IMR-90 (cell line): ENCODE measurements at regions not wholly inside any gene's neighbourhood (a gene's known extent, or its start where the extent isn't known, plus 50 kb on each side); places are given as distances from the start of the nearest gene placed in this dataset.

ENCODE experiments used
- ATAC-seq: fragments of 200-7000 bp; cut with Tn5 transposase; 2 replicates; pipeline ENCODE4 v1.9.1; 2020; ENCODE audit warnings: low read depth, mild to moderate bottlenecking, moderate library complexity
- BruUV-seq: library from RNA; stranded (reverse); fragments of 400-500 nt; replicated peaks from 2 replicates; lab custom pipeline; 2021; lab: Mats Ljungman, UMichigan
- CTCF ChIA-PET: fragments of 300-600 bp; formaldehyde crosslinking; extraction: SDS; loops from one replicate; lab custom pipeline; 2021; ENCODE audit warnings: antibody characterized with exemption; lab: Yijun Ruan, JAX
- POLR2A ChIA-PET: fragments of 300-600 bp; sonication (Branson Sonifier 250); formaldehyde crosslinking; loops from one replicate; lab custom pipeline; 2022; ENCODE audit warnings: antibody characterized with exemption; ENCODE audit not compliant: unreplicated experiment; lab: Charles Lee
- DNase-seq: peaks from one replicate; pipeline ENCODE4 v3.0.0; 2013
- H2AFZ ChIP-seq: replicated peaks from 2 replicates; pipeline ENCODE3; 2013; ENCODE audit warnings: low read length, mild to moderate bottlenecking; ENCODE audit not compliant: poor library complexity
- H2AK5ac ChIP-seq: 2 replicates; pipeline ENCODE4 v1.6.1; 2013; ENCODE audit warnings: low read depth, low read length, inconsistent platforms
- H2AK9ac ChIP-seq: replicated peaks from 2 replicates; pipeline ENCODE3; 2013; ENCODE audit warnings: mild to moderate bottlenecking, low read depth, low read length, moderate library complexity; ENCODE audit not compliant: poor library complexity
- H2BK120ac ChIP-seq: 2 replicates; pipeline ENCODE4 v1.6.1; 2013; ENCODE audit warnings: low read depth, low read length, inconsistent platforms
- H2BK15ac ChIP-seq: 3 replicates; pipeline ENCODE4 v1.6.1; 2013; ENCODE audit warnings: low read depth, low read length, inconsistent platforms
- H2BK20ac ChIP-seq: 2 replicates; pipeline ENCODE4 v1.6.1; 2013; ENCODE audit warnings: low read depth, mild to moderate bottlenecking, inconsistent platforms, low read length, moderate library complexity
- H2BK5ac ChIP-seq: 2 replicates; pipeline ENCODE4 v1.6.1; 2013; ENCODE audit warnings: mild to moderate bottlenecking, low read depth, low read length, inconsistent platforms; ENCODE audit not compliant: poor library complexity, severe bottlenecking
- H3K14ac ChIP-seq: replicated peaks from 2 replicates; pipeline ENCODE4 v1.6.1; 2013; ENCODE audit warnings: low read depth, low read length, inconsistent platforms
- H3K18ac ChIP-seq: 2 replicates; pipeline ENCODE4 v1.6.1; 2013; ENCODE audit warnings: low read depth, low read length, control low read depth
- H3K23ac ChIP-seq: 2 replicates; pipeline ENCODE4 v1.6.1; 2013; ENCODE audit warnings: low read depth, low read length, inconsistent platforms
- H3K27ac ChIP-seq: 2 replicates; pipeline ENCODE4 v1.5.1; 2013; ENCODE audit warnings: mild to moderate bottlenecking, control low read depth, low read length; ENCODE audit not compliant: insufficient read depth
- H3K27me3 ChIP-seq: 2 replicates; pipeline ENCODE4 v1.6.1; 2013; ENCODE audit warnings: low read length; ENCODE audit not compliant: control insufficient read depth, insufficient read depth
- H3K36me3 ChIP-seq: 2 replicates; pipeline ENCODE4 v1.6.1; 2013; ENCODE audit warnings: low read length, mixed read lengths; ENCODE audit not compliant: control insufficient read depth, insufficient read depth
- H3K4ac ChIP-seq: 2 replicates; pipeline ENCODE4 v1.6.1; 2013; ENCODE audit warnings: low read depth, low read length, inconsistent platforms
- H3K4me1 ChIP-seq: 2 replicates; pipeline ENCODE4 v1.6.1; 2013; ENCODE audit warnings: low read length, mixed read lengths; ENCODE audit not compliant: control insufficient read depth, insufficient read depth
- H3K4me2 ChIP-seq: 2 replicates; pipeline ENCODE4 v1.6.1; 2013; ENCODE audit warnings: low read depth, mild to moderate bottlenecking, control low read depth, low read length, moderate library complexity
- H3K4me3 ChIP-seq: 2 replicates; pipeline ENCODE4 v1.5.1; 2013; ENCODE audit warnings: low read depth, mild to moderate bottlenecking, control low read depth, low read length, moderate library complexity; ENCODE audit not compliant: insufficient read depth
- H3K56ac ChIP-seq: 2 replicates; pipeline ENCODE4 v1.6.1; 2013; ENCODE audit warnings: low read length, inconsistent platforms; ENCODE audit not compliant: insufficient read depth; ENCODE audit errors: extremely low read depth
- H3K79me1 ChIP-seq, 2 experiments: 2 replicates each; pipeline ENCODE4 v1.6.1; 2013; ENCODE audit warnings: low read length in 2 of 2, inconsistent platforms in 1 of 2, low read depth in 1 of 2
- H3K9ac ChIP-seq: 2 replicates; pipeline ENCODE4 v1.6.1; 2013; ENCODE audit warnings: low read depth, low read length, control low read depth
- H3K9me1 ChIP-seq: 2 replicates; pipeline ENCODE4 v1.6.1; 2013; ENCODE audit warnings: low read length, inconsistent platforms; ENCODE audit not compliant: insufficient read depth
- H3K9me3 ChIP-seq: 2 replicates; pipeline ENCODE4 v1.6.1; 2013; ENCODE audit warnings: low read length; ENCODE audit not compliant: control insufficient read depth, insufficient read depth
- H4K20me1 ChIP-seq: 2 replicates; pipeline ENCODE4 v1.6.1; 2013; ENCODE audit warnings: low read length, inconsistent platforms; ENCODE audit not compliant: insufficient read depth
- H4K5ac ChIP-seq: 2 replicates; pipeline ENCODE4 v1.6.1; 2013; ENCODE audit warnings: mild to moderate bottlenecking, low read depth, low read length, control low read depth
- H4K8ac ChIP-seq, 2 experiments: 2 replicates each; pipeline ENCODE4 v1.6.1; 2013; ENCODE audit warnings: low read depth in 2 of 2, low read length in 2 of 2, control low read depth in 1 of 2, inconsistent platforms in 1 of 2
- H4K91ac ChIP-seq: 2 replicates; pipeline ENCODE4 v1.6.1; 2013; ENCODE audit warnings: low read depth, low read length, inconsistent platforms; ENCODE audit not compliant: insufficient read depth
- BHLHE40 ChIP-seq: fragments of 150-350 bp; IDR thresholded peaks from 2 replicates; pipeline ENCODE4 v1.6.1; 2016; ENCODE audit warnings: mild to moderate bottlenecking, low read depth, low read length
- CHD1 ChIP-seq: IDR thresholded peaks from 2 replicates; pipeline ENCODE4 v1.6.1; 2012; ENCODE audit warnings: low read depth, low read length, improper control_type of control experiment
- FOS ChIP-seq: fragments of 150-350 bp; IDR thresholded peaks from 2 replicates; pipeline ENCODE4 v1.6.1; 2016; ENCODE audit warnings: low read depth, low read length
- NFE2L2 ChIP-seq: fragments of 150-350 bp; IDR thresholded peaks from 2 replicates; pipeline ENCODE4 v1.6.1; 2016; ENCODE audit warnings: low read depth, mild to moderate bottlenecking, low read length
- RCOR1 ChIP-seq: IDR thresholded peaks from 2 replicates; pipeline ENCODE4 v1.6.1; 2012; ENCODE audit warnings: mild to moderate bottlenecking, low read length, improper control_type of control experiment; ENCODE audit not compliant: insufficient replicate concordance
- WGBS, 2 experiments: methylation state at CpG; one replicate each; pipeline versions ENCODE4 v1.1.5 to v1.1.7; 2013; ENCODE audit warnings: missing lambda C conversion rate in 2 of 2; ENCODE audit not compliant: insufficient read length in 1 of 2; ENCODE audit errors: extremely low coverage in 2 of 2; 5-methylcytosine and 5-hydroxymethylcytosine counted together
- dilution Hi-C: fragments of 300-500 bp; cut with HindIII; formaldehyde crosslinking; loops from one replicate; pipeline ENCODE4 v1.14.3; 2018; ENCODE audit warnings: low sequenced_read_pairs; ENCODE audit not compliant: unreplicated experiment
- in situ Hi-C: fragments of 300-500 bp; cut with MboI; formaldehyde crosslinking; loops from 3 replicates; pipeline ENCODE4 v1.14.3; 2019; ENCODE audit warnings: low sequenced_read_pairs, inconsistent platforms, mixed read lengths
- intact Hi-C: fragments of 100-400 bp; cut with micrococcal nuclease; formaldehyde crosslinking; loops from 2 replicates; pipeline ENCODE4 v1.10.0; 2022

DNA sequence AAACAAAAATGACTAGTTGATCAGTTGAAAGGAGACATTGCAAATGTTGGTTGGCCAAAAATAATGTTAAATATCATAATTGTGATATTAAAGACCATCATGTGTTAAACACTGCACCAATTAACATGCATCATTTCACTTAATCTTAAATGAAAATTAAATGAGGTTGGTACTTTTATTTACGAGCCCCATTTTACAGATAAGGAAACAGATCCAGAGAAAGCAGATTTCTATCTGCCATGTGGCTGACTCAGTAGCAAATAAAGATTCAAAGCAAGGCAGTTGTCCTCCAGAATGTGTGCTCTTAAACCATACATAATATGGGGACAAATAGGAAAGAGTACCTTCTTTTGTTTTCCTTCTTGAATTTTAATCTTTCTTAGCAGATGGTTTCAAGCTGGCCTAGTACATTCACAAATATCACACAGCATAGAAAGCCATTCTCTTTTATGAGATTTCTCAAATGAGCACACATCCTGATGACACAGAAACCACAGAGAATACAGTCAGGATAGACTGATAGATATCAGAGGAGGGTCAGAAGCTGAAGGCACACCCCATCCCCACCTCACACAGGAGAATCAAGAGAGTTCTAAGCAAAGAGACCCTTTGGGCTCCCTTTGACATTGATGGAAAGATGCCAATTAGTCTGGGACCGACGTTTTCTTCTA is 647.9 kb upstream of the CAMK1G start:
- no peak overlapping the region for H4K8ac ChIP-seq
- no peak overlapping the region for H3K18ac ChIP-seq
- no peak overlapping the region for H3K4ac ChIP-seq
- H2BK15ac ChIP-seq: no peak overlapping the region
- H2BK20ac ChIP-seq: no peak overlapping the region
- no peaks in the 10 kb centered on the region for H3K36me3 ChIP-seq
- no peak overlapping the region for H2AK9ac ChIP-seq
- peaks cover 11% of the 10 kb centered on the region for H3K9me3 ChIP-seq
- no TSS peak for BruUV-seq
- no peak overlapping the region for H3K4me3 ChIP-seq
- in situ Hi-C loops (no loop called here), intact Hi-C loops (no loop called here), dilution Hi-C loops (no loop called here)
- H3K4me1 ChIP-seq: no peaks in the 10 kb centered on the region
- no peak overlapping the region for H4K5ac ChIP-seq
- no peak overlapping the region for H2AK5ac ChIP-seq
- H2AFZ ChIP-seq: no peak overlapping the region
- H3K14ac ChIP-seq: no peak overlapping the region
- CTCF ChIA-PET: no interaction called here
- H3K9me1 ChIP-seq: no peaks in the 10 kb centered on the region
- no peak overlapping the region for H2BK120ac ChIP-seq
- no peak overlapping the region for H3K56ac ChIP-seq
- no peaks in the 10 kb centered on the region for H3K79me1 ChIP-seq
- no peak overlapping the region for H4K91ac ChIP-seq
- POLR2A ChIA-PET: no interaction called here
- H3K23ac ChIP-seq: no peak overlapping the region
- WGBS, 2 experiments: 40% methylated on average over 2 of the region's 3 CpGs; no CpG with 5 or more reads in 1 of the 2 experiments
- no peak for TF ChIP-seq FOS
- no peak for TF ChIP-seq NFE2L2
- TF ChIP-seq CHD1: no peak
- TF ChIP-seq RCOR1: no peak
- TF ChIP-seq BHLHE40: no peak
- H3K4me2 ChIP-seq: no peak overlapping the region
- no peak overlapping the region for H2BK5ac ChIP-seq
- ATAC-seq (no peak), DNase-seq (no peak)
- no peaks in the 10 kb centered on the region for H3K27me3 ChIP-seq
- no peaks in the 10 kb centered on the region for H4K20me1 ChIP-seq
- no peak overlapping the region for H3K27ac ChIP-seq
- no peak overlapping the region for H3K9ac ChIP-seq
